Omental fat pad (tissue), 3 donors: ENCODE measurements at regions not wholly inside any gene's neighbourhood (a gene's known extent, or its start where the extent isn't known, plus 50 kb on each side); places are given as distances from the start of the nearest gene placed in this dataset.
A peak's percentile ranks its signal among the peaks of the same experiment; 100 is the strongest.
"Not testable (repeated sequence)": the region's sequence is repeated elsewhere in the genome, so short reads cannot be mapped to it uniquely, and the experiment has no call there.

Source experiments
- ATAC-seq: fragments of 150-250 bp; one replicate; pipeline ENCODE4 v1.9.1; 2016; ENCODE audit warnings: mild to moderate bottlenecking, moderate library complexity; ENCODE audit not compliant: low FRiP score
- DNase-seq: peaks from one replicate; pipeline ENCODE4 v3.0.0-alpha.2; 2019; ENCODE audit warnings: low spot score
- CTCF ChIP-seq, 3 donors: fragments of 450-650 bp; IDR thresholded peaks; one replicate each; pipeline ENCODE4 v1.5.1; 2016 to 2017; ENCODE audit warnings: antibody characterized with exemption in 3 of 3, mild to moderate bottlenecking in 3 of 3, moderate library complexity in 2 of 3

DNA sequence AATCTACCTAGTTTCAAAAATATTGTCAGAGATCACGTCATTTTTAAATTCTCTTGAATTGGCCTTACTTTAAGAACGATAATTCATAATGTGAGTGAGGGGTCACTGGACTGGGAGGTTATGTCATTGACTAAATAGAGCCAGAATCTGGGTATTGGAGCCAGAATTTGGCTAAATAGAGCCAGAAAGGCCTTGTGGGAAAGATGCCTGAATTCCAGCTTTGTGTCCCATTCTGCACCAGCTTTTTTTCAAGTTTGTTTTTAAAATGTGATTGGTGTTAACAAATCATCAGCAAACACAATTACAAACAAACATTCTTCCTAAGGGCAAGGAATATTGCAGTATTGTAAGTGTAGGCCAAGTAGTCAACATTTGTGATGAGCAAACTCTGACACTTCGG is 233.2 kb upstream of the PRKCQ start:
- no peak for TF ChIP-seq CTCF (IDR thresholded peaks at IDR 0.05)
- ATAC-seq (no peak), DNase-seq (no peak)

- no peak for DNase-seq
- ATAC-seq, result no peak
- no peak for TF ChIP-seq CTCF (IDR thresholded peaks at IDR 0.05)
These were observed 231.1 kb upstream of the PRKCQ start for GRCh38 chr10:6811153-6811552.

DNA sequence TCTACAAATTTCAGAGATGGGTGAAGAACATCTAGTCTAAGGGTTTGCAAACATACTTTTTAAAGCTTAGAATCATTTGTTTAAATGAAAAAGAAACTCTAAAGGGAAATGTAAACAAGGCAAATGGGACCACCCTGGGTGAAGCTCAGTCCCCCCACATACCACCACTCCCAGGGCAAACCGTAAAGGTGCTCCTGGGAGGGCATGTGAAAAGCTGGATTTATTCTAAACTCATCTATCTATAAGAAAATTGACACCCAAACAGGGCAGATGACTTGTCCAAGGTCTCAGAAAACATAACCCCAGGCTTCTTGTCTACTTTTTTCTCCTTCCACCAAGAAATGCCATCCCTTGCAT is 223.3 kb upstream of the PRKCQ start:
- no peak for TF ChIP-seq CTCF (IDR thresholded peaks at IDR 0.05)
- DNase-seq (no peak), ATAC-seq (no peak)

DNA sequence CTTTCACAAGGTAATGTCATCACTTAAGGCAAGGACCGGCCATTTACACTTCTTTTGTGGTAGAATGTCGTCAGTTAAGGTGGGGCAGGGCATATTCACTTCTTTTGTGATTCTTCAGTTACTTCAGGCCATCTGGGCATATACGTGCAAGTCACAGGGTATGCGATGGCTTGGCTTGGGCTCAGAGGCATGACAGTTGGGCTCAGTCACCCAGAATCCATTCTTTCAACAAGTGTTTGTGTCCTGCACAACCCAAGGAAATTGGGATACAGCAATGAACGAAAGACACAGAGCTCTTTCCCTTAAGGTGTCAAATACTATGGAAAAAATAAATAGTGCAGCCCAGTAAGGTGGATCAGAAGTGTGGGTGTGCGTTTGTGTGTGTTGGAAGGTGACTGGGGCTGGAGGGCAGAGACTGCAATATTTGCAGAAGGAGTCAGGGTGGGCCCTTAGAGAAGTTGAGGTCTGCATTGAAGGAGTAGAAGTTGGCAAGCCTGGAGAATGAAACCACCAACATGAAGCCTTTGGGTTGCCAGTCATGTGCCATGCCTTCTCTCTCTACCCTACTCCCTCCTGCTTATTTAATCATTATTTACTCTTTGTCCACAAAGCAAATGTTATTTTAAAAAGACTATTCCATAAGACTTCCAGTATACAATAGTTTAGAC is 222.8 kb upstream of the PRKCQ start:
- no peak for TF ChIP-seq CTCF (IDR thresholded peaks at IDR 0.05)
- DNase-seq, result no peak
- no peak for ATAC-seq

DNA sequence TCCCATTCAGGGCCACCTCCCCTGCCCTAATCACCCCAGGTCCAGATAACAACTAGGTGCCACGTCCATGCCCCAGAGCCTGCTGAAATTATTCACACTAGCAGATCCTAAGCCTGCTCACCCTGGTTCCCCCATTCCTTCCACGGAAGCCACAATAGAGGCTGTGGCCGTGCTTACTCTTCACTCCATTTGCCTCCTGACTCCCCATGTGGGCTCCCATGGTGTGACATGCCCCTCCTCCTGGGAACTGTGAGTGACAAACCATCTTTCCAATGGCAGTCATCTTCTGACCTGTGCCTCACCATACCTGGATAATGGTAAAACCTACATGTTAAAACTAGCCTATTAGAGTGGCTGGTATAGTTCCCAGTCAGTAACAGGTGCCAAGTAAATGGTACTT is 216.2 kb upstream of the PRKCQ start:
- no peak for TF ChIP-seq CTCF (IDR thresholded peaks at IDR 0.05)
- no peak for DNase-seq
- ATAC-seq, result no peak

DNA sequence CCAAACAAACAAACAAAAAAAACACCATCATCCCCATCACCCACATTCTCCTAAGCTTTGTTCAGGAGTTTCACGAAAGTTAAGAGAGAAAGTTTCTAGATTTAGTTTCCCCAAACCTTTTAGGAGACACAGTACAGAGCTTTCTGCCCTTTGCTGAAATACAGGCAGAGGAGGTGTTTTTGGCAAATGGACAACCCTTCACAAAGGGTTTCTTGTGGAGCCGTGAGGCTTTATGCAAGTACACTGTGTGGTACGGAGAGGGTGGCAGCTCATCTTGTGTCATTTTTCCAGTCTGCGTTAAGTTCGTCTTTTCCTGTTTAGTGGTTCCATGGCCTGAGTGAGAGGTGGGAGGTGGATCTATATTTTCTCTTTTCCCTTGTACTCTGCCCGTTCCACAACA is 215.5 kb upstream of the PRKCQ start:
- no peak for ATAC-seq
- no peak for DNase-seq
- TF ChIP-seq CTCF (IDR thresholded peaks at IDR 0.05), result no peak

- DNase-seq, ATAC-seq: not testable (repeated sequence)
These were observed 214.8 kb upstream of the PRKCQ start for GRCh38 chr10:6794841-6795240.

GRCh38 chr10:6794441-6794840 is 214.4 kb upstream of the PRKCQ start:
- no peak for DNase-seq
- TF ChIP-seq CTCF (IDR thresholded peaks at IDR 0.05), result no peak
- peak; percentile 54 for ATAC-seq
